ENCODE measurements at regions not wholly inside any gene's neighbourhood (a gene's known extent, or its start where the extent isn't known, plus 50 kb on each side); places are given as distances from the start of the nearest gene placed in this dataset.

DNA sequence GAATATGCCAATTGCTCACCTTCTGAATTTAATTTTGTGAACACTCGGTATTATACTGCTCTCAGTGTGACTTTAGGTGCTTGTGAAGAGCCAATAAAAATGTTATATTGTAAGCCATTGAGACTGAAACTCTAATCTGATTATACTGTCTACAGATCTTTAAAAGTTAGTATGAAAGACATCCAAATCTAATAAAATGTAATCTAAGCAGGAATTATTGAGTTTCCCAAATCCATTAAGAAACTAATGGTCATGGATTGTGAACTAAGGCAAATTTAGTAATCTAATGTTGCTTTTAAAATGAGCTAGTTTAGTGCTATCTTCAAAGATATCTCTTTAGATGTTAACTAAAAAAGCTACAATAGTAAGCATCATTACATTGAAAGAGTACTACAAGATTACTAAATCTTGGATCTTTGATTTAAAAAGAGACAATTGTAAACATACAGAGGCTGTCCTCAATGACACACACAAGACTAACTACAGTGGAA is 1132.4 kb upstream of the B3GALT2 start (continued):
- TF ChIP-seq PRDM15 (CRISPR knock-in tag; IDR thresholded peaks at IDR 0.05) (no peak), RAD21 (IDR thresholded peaks at IDR 0.05; ENCODE audit: insufficient read depth, low read depth, low read length) (no peak), USF2 (IDR thresholded peaks at IDR 0.05; ENCODE audit: borderline replicate concordance, low read depth, low read length) (no peak), ZNF207 (IDR thresholded peaks at IDR 0.05; ENCODE audit: borderline replicate concordance) (no peak), IRF3 (IDR thresholded peaks at IDR 0.05) (no peak)
- TF ChIP-seq, protein P1, sequence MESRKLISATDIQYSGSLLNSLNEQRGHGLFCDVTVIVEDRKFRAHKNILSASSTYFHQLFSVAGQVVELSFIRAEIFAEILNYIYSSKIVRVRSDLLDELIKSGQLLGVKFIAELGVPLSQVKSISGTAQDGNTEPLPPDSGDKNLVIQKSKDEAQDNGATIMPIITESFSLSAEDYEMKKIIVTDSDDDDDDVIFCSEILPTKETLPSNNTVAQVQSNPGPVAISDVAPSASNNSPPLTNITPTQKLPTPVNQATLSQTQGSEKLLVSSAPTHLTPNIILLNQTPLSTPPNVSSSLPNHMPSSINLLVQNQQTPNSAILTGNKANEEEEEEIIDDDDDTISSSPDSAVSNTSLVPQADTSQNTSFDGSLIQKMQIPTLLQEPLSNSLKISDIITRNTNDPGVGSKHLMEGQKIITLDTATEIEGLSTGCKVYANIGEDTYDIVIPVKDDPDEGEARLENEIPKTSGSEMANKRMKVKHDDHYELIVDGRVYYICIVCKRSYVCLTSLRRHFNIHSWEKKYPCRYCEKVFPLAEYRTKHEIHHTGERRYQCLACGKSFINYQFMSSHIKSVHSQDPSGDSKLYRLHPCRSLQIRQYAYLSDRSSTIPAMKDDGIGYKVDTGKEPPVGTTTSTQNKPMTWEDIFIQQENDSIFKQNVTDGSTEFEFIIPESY (IDR thresholded peaks at IDR 0.05): no peak
